ENCODE measurements at regions not wholly inside any gene's neighbourhood (a gene's known extent, or its start where the extent isn't known, plus 50 kb on each side); places are given as distances from the start of the nearest gene placed in this dataset.

- peak; percentile 18 for DNase-seq
- TF ChIP-seq EZH2 (IDR thresholded peaks at IDR 0.05; ENCODE audit: insufficient read depth, poor library complexity, severe bottlenecking), result no peak
- TF ChIP-seq EZH2phosphoT487 (IDR thresholded peaks at IDR 0.05; ENCODE audit: insufficient read depth, low read depth), result no peak
- no peaks in the 10 kb centered on the region for H3K9me3 ChIP-seq (ENCODE audit: low read depth)
- H3K4me1 ChIP-seq (ENCODE audit: insufficient read depth), result 0 out of 2 replicates have a peak, but pooled peaks cover 2% of the 10 kb centered on the region
- no peaks in the 10 kb centered on the region for H3K36me3 ChIP-seq (ENCODE audit: low read depth)
- H3K27ac ChIP-seq, result no peak overlapping the region
- no peaks in the 10 kb centered on the region for H4K20me1 ChIP-seq (ENCODE audit: insufficient read depth)
- no peak overlapping the region for H3K9ac ChIP-seq
- H3K9me2 ChIP-seq (ENCODE audit: insufficient read depth), result no peaks in the 10 kb centered on the region
- H3K79me2 ChIP-seq (ENCODE audit: insufficient read depth), result no peaks in the 10 kb centered on the region
- H3K27me3 ChIP-seq (replicated peaks; ENCODE audit: insufficient read depth), result no peaks in the 10 kb centered on the region
- H2AFZ ChIP-seq, result no peak overlapping the region
- in situ Hi-C loops (cut with MboI), result no loop called here
- H3K4me2 ChIP-seq (ENCODE audit: unreplicated experiment), result no peak overlapping the region
- H3K4me3 ChIP-seq, result no peak overlapping the region
- H3F3A ChIP-seq (ENCODE audit: insufficient read depth), result no peaks in the 10 kb centered on the region; the same call in 1 of the 2 replicates
Observed at GRCh38 chr4:33162122-33162521, 2442.0 kb downstream of the PCDH7 start.

- DNase-seq, result no peak
- H3K9ac ChIP-seq, result no peak overlapping the region
- no peaks in the 10 kb centered on the region for H3K27me3 ChIP-seq (replicated peaks; ENCODE audit: insufficient read depth)
- H3K36me3 ChIP-seq (ENCODE audit: low read depth), result no peaks in the 10 kb centered on the region
- H4K20me1 ChIP-seq (ENCODE audit: insufficient read depth), result no peaks in the 10 kb centered on the region
- no peak overlapping the region for H3K4me3 ChIP-seq
- TF ChIP-seq EZH2 (IDR thresholded peaks at IDR 0.05; ENCODE audit: insufficient read depth, poor library complexity, severe bottlenecking), result no peak
- TF ChIP-seq EZH2phosphoT487 (IDR thresholded peaks at IDR 0.05; ENCODE audit: insufficient read depth, low read depth), result no peak
- no peak overlapping the region for H2AFZ ChIP-seq
- H3K27ac ChIP-seq, result no peak overlapping the region
- no peaks in the 10 kb centered on the region for H3K9me2 ChIP-seq (ENCODE audit: insufficient read depth)
- in situ Hi-C loops (cut with MboI), result no loop called here
- H3K79me2 ChIP-seq (ENCODE audit: insufficient read depth), result no peaks in the 10 kb centered on the region
- no peak overlapping the region for H3K4me2 ChIP-seq (ENCODE audit: unreplicated experiment)
- no peaks in the 10 kb centered on the region for H3K4me1 ChIP-seq (ENCODE audit: insufficient read depth)
- 21 to 31% methylated on average over 1 of the region's 1 CpG for WGBS, 2 experiments (ENCODE audit: low coverage in 1 of 2, low lambda C conversion rate in 2 of 2, missing lambda C conversion rate in 2 of 2)
- H3K9me3 ChIP-seq (ENCODE audit: low read depth), result no peaks in the 10 kb centered on the region
- no peaks in the 10 kb centered on the region for H3F3A ChIP-seq (ENCODE audit: insufficient read depth)
Observed at GRCh38 chr4:33171873-33172525, 2451.8 kb downstream of the PCDH7 start.

- H3K27ac ChIP-seq, result no peak overlapping the region
- WGBS, 2 experiments (ENCODE audit: low coverage in 1 of 2, low lambda C conversion rate in 2 of 2, missing lambda C conversion rate in 2 of 2), result 53 to 64% methylated on average over 1 of the region's 1 CpG
- in situ Hi-C loops (cut with MboI), result no loop called here
Observed at GRCh38 chr4:33176566-33176965, 2456.4 kb downstream of the PCDH7 start.

GRCh38 chr4:33184657-33185290 is 2464.6 kb downstream of the PCDH7 start:
- no peaks in the 10 kb centered on the region for H3K4me1 ChIP-seq (ENCODE audit: insufficient read depth)

More at GRCh38 chr4:33176566-33176965, 2456.4 kb downstream of the PCDH7 start:
- Histone ChIP-seq H3K4me1 (ENCODE audit: insufficient read depth) (no peaks in the 10 kb centered on the region), H3K4me3 (no peak overlapping the region), H3K4me2 (ENCODE audit: unreplicated experiment) (no peak overlapping the region), H4K20me1 (ENCODE audit: insufficient read depth) (no peaks in the 10 kb centered on the region), H3F3A (ENCODE audit: insufficient read depth) (no peaks in the 10 kb centered on the region), H3K9me2 (ENCODE audit: insufficient read depth) (no peaks in the 10 kb centered on the region), H3K27me3 (replicated peaks; ENCODE audit: insufficient read depth) (no peaks in the 10 kb centered on the region), H3K36me3 (ENCODE audit: low read depth) (no peaks in the 10 kb centered on the region), H3K79me2 (ENCODE audit: insufficient read depth) (no peaks in the 10 kb centered on the region), H3K9ac (no peak overlapping the region), H2AFZ (no peak overlapping the region), H3K9me3 (ENCODE audit: low read depth) (no peaks in the 10 kb centered on the region)
- no peak for TF ChIP-seq EZH2phosphoT487 (IDR thresholded peaks at IDR 0.05; ENCODE audit: insufficient read depth, low read depth)
- TF ChIP-seq EZH2 (IDR thresholded peaks at IDR 0.05; ENCODE audit: insufficient read depth, poor library complexity, severe bottlenecking), result no peak
- no peak for DNase-seq

More at GRCh38 chr4:33184657-33185290, 2464.6 kb downstream of the PCDH7 start:
- Histone ChIP-seq H3K9me3 (ENCODE audit: low read depth) (no peaks in the 10 kb centered on the region), H3K9me2 (ENCODE audit: insufficient read depth) (no peaks in the 10 kb centered on the region), H3K36me3 (ENCODE audit: low read depth) (no peaks in the 10 kb centered on the region), H3F3A (ENCODE audit: insufficient read depth) (no peaks in the 10 kb centered on the region), H3K27me3 (replicated peaks; ENCODE audit: insufficient read depth) (no peaks in the 10 kb centered on the region), H3K4me3 (no peak overlapping the region), H3K27ac (no peak overlapping the region), H3K4me2 (ENCODE audit: unreplicated experiment) (no peak overlapping the region), H4K20me1 (ENCODE audit: insufficient read depth) (no peaks in the 10 kb centered on the region), H2AFZ (no peak overlapping the region), H3K9ac (no peak overlapping the region), H3K79me2 (ENCODE audit: insufficient read depth) (no peaks in the 10 kb centered on the region)
- no peak for DNase-seq
- TF ChIP-seq EZH2phosphoT487 (IDR thresholded peaks at IDR 0.05; ENCODE audit: insufficient read depth, low read depth) (no peak), EZH2 (IDR thresholded peaks at IDR 0.05; ENCODE audit: insufficient read depth, poor library complexity, severe bottlenecking) (no peak)
- WGBS, 2 experiments (ENCODE audit: low coverage in 1 of 2, low lambda C conversion rate in 2 of 2, missing lambda C conversion rate in 2 of 2), result 0 to 2% methylated on average over 2 of the region's 2 CpGs
- in situ Hi-C loops (cut with MboI), result no loop called here
